Endothelial cell (in vitro differentiated cells): ENCODE measurements at regions not wholly inside any gene's neighbourhood (a gene's known extent, or its start where the extent isn't known, plus 50 kb on each side); places are given as distances from the start of the nearest gene placed in this dataset.
"Not testable (repeated sequence)": the region's sequence is repeated elsewhere in the genome, so short reads cannot be mapped to it uniquely, and the experiment has no call there.

ENCODE experiments used
- DNase-seq: peaks from one replicate; pipeline ENCODE4 v3.0.0; 2021; ENCODE audit warnings: low spot score
- H3K27ac Mint-ChIP-seq: one replicate; pipeline ENCODE4 v1.8.0; 2021; ENCODE audit warnings: mixed read lengths, inconsistent platforms; ENCODE audit not compliant: unreplicated experiment
- H3K27me3 Mint-ChIP-seq: one replicate; pipeline ENCODE4 v1.8.0; 2021; ENCODE audit warnings: mild to moderate bottlenecking, moderate library complexity, mixed read lengths, inconsistent platforms; ENCODE audit not compliant: unreplicated experiment
- H3K36me3 Mint-ChIP-seq: one replicate; pipeline ENCODE4 v1.8.0; 2021; ENCODE audit warnings: mild to moderate bottlenecking, low read depth, mixed read lengths, inconsistent platforms; ENCODE audit not compliant: unreplicated experiment
- H3K4me1 Mint-ChIP-seq: one replicate; pipeline ENCODE4 v1.8.0; 2021; ENCODE audit warnings: mild to moderate bottlenecking, mixed read lengths, inconsistent platforms; ENCODE audit not compliant: unreplicated experiment
- H3K4me3 Mint-ChIP-seq: one replicate; pipeline ENCODE4 v1.8.0; 2021; ENCODE audit warnings: mild to moderate bottlenecking, mixed read lengths, inconsistent platforms; ENCODE audit not compliant: unreplicated experiment
- H3K9me3 Mint-ChIP-seq: one replicate; pipeline ENCODE4 v1.8.0; 2021; ENCODE audit warnings: mixed read lengths, inconsistent platforms; ENCODE audit not compliant: unreplicated experiment
- CTCF ChIP-seq: fragments of 200-600 bp; sonication (generic); IDR thresholded peaks from one replicate; pipeline ENCODE4 v1.5.0; 2021; ENCODE audit warnings: antibody characterized with exemption; ENCODE audit not compliant: unreplicated experiment

- no peaks in the 10 kb centered on the region for H3K9me3 Mint-ChIP-seq
- H3K27me3 Mint-ChIP-seq: peaks cover 4% of the 10 kb centered on the region
- no peak for DNase-seq
- no peak overlapping the region for H3K4me3 Mint-ChIP-seq
- H3K4me1 Mint-ChIP-seq: peaks cover 4% of the 10 kb centered on the region
- TF ChIP-seq CTCF: no peak
- H3K27ac Mint-ChIP-seq: no peak overlapping the region
- H3K36me3 Mint-ChIP-seq: no peaks in the 10 kb centered on the region
Observed at GRCh38 chr2:128594651-128594910, 275.9 kb upstream of the HS6ST1 start.

- Mint-ChIP-seq H3K27me3 (peaks cover 4% of the 10 kb centered on the region), H3K36me3 (no peaks in the 10 kb centered on the region), H3K4me1 (peaks cover 4% of the 10 kb centered on the region), H3K4me3 (no peak overlapping the region), H3K9me3 (no peaks in the 10 kb centered on the region), H3K27ac (no peak overlapping the region)
- TF ChIP-seq CTCF: no peak
- no peak for DNase-seq
Observed at GRCh38 chr2:128594953-128595677, 276.4 kb upstream of the HS6ST1 start.

- Mint-ChIP-seq H3K36me3 (no peaks in the 10 kb centered on the region), H3K9me3 (no peaks in the 10 kb centered on the region), H3K27ac (no peak overlapping the region), H3K27me3 (peaks cover 3% of the 10 kb centered on the region), H3K4me1 (peaks cover 4% of the 10 kb centered on the region), H3K4me3 (no peak overlapping the region)
- no peak for DNase-seq
- no peak for TF ChIP-seq CTCF
Observed at GRCh38 chr2:128595763-128596395, 277.2 kb upstream of the HS6ST1 start.

GRCh38 chr2:128596396-128597120 is 277.9 kb upstream of the HS6ST1 start:
- no peak overlapping the region for H3K27ac Mint-ChIP-seq
- no peak for TF ChIP-seq CTCF
- no peaks in the 10 kb centered on the region for H3K9me3 Mint-ChIP-seq
- DNase-seq: no peak
- peaks cover 4% of the 10 kb centered on the region for H3K4me1 Mint-ChIP-seq
- H3K27me3 Mint-ChIP-seq: peaks cover 3% of the 10 kb centered on the region
- H3K4me3 Mint-ChIP-seq: no peak overlapping the region
- H3K36me3 Mint-ChIP-seq: no peaks in the 10 kb centered on the region

- H3K27ac Mint-ChIP-seq: no peak overlapping the region
- H3K36me3 Mint-ChIP-seq: no peaks in the 10 kb centered on the region
- H3K9me3 Mint-ChIP-seq: no peaks in the 10 kb centered on the region
- no peak for TF ChIP-seq CTCF
- no peak for DNase-seq
- H3K4me3 Mint-ChIP-seq: no peak overlapping the region
- peaks cover 2% of the 10 kb centered on the region for H3K27me3 Mint-ChIP-seq
- H3K4me1 Mint-ChIP-seq: peaks cover 4% of the 10 kb centered on the region
Observed at GRCh38 chr2:128597121-128597762, 278.6 kb upstream of the HS6ST1 start.

GRCh38 chr2:128598260-128598659 is 279.6 kb upstream of the HS6ST1 start:
- not testable (repeated sequence) for H3K36me3 Mint-ChIP-seq, H3K4me1 Mint-ChIP-seq, H3K9me3 Mint-ChIP-seq, H3K4me3 Mint-ChIP-seq, DNase-seq, H3K27me3 Mint-ChIP-seq, H3K27ac Mint-ChIP-seq
